GM20000 (cell line): ENCODE measurements at regions not wholly inside any gene's neighbourhood (a gene's known extent, or its start where the extent isn't known, plus 50 kb on each side); places are given as distances from the start of the nearest gene placed in this dataset.

Source experiments
- DNase-seq: peaks from one replicate; pipeline ENCODE4 v3.0.0; 2012; ENCODE audit warnings: low spot score
- TF ChIP-seq, protein P1 (sequence below): IDR thresholded peaks from 2 replicates; pipeline ENCODE4 v1.5.1; 2012; ENCODE audit warnings: mild to moderate bottlenecking, control low read depth; ENCODE audit errors: extremely low read depth, missing control alignments

- TF ChIP-seq, protein P1, sequence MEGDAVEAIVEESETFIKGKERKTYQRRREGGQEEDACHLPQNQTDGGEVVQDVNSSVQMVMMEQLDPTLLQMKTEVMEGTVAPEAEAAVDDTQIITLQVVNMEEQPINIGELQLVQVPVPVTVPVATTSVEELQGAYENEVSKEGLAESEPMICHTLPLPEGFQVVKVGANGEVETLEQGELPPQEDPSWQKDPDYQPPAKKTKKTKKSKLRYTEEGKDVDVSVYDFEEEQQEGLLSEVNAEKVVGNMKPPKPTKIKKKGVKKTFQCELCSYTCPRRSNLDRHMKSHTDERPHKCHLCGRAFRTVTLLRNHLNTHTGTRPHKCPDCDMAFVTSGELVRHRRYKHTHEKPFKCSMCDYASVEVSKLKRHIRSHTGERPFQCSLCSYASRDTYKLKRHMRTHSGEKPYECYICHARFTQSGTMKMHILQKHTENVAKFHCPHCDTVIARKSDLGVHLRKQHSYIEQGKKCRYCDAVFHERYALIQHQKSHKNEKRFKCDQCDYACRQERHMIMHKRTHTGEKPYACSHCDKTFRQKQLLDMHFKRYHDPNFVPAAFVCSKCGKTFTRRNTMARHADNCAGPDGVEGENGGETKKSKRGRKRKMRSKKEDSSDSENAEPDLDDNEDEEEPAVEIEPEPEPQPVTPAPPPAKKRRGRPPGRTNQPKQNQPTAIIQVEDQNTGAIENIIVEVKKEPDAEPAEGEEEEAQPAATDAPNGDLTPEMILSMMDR = no peak
- DNase-seq = no peak
Measured at GRCh38 chr3:17941152-17941551, 198.7 kb upstream of the TBC1D5 start.

DNA sequence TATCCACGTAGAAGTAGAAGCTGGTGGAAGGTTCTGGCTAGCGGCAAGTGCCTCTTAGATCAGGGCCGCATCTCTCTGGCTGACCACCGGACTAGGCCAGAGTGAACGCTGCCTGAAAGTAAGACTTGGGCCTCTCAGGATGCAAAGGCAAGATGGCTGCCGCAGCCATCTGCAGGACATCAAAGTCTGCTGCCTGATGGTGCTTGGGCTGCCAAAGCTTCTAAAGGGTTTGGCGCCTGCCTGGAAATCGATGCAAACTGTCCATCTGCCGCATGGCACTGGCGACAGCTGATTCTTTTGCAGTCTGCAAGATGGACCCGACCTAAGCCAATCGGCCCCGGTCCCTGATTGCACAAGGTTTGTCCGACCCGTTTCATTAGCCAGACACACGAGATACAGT is 196.7 kb upstream of the TBC1D5 start:
- no peak for DNase-seq
- TF ChIP-seq, protein P1 = no peak

DNA sequence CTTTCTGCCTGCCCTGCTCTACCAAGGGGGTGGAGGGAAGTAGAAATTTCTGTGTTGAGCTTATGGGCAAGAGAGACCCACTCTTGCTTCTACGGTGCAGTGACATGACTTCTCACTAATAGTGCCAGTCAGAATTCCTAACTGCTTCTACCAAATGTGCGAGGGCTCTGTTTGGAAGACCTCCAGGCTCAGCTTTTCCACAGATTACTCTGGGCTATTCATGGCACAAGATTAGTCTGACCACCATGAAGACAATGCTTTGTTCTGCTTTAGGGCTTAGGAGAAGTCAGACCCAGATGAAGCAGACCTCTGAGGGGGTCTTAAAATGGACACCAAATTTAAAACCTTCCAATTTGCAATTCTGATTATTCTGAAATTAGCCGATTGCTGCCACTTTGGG is 195.9 kb upstream of the TBC1D5 start:
- TF ChIP-seq, protein P1 = no peak
- DNase-seq = no peak

- no peak for DNase-seq
- TF ChIP-seq, protein P1 = no peak
Measured at GRCh38 chr3:17936736-17937480, 194.5 kb upstream of the TBC1D5 start.

- DNase-seq = no peak
- TF ChIP-seq, protein P1 = no peak
Measured at GRCh38 chr3:17935222-17935621, 192.8 kb upstream of the TBC1D5 start.

DNA sequence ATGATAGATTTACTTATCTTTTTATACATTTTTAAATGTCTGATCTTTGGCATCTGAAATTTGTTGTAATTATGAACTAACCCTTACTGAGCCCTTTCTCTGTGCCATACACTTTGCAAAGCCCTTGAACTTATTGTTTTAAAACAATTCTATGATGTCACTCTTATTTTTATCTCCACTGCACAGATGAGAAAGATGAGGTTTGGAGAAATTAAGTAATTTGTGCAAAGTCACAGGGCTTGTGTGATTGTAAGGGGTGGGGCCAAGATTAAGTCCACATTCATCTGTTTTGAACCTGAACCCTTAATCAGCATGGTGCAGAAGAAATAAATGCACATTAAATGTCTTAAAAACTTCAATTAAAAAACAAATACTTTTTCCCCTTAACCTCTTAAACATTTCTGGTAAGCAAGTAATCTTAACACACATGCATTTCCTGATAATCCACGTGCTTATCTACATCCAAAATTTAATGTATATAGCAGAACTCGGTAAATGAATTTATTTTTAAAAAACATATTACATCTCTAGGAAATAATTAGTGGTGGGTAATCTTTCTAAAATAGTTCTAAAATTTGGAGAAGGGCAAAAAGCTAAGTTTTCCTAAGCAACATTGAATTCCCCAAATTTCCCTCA is 189.8 kb upstream of the TBC1D5 start:
- TF ChIP-seq, protein P1 = no peak
- no peak for DNase-seq

- no peak for DNase-seq
- TF ChIP-seq, protein P1 = no peak
Measured at GRCh38 chr3:17931131-17931530, 188.7 kb upstream of the TBC1D5 start.
